ENCODE measurements at regions not wholly inside any gene's neighbourhood (a gene's known extent, or its start where the extent isn't known, plus 50 kb on each side); places are given as distances from the start of the nearest gene placed in this dataset.

- TF ChIP-seq CTCF (IDR thresholded peaks at IDR 0.05; ENCODE audit: borderline replicate concordance, control extremely low read depth, extremely low read depth, insufficient read depth, missing control alignments) = no peak
- in situ Hi-C loops (cut with MboI; ENCODE audit: low sequenced_read_pairs, unreplicated experiment) = no loop called here
- DNase-seq (ENCODE audit: low spot score) = no peak
These were observed 331.5 kb upstream of the RNF32 start for GRCh38 chr7:156309016-156309620.

GRCh38 chr7:156307193-156307592, 333.4 kb upstream of the RNF32 start:
- in situ Hi-C loops (cut with MboI; ENCODE audit: low sequenced_read_pairs, unreplicated experiment) = no loop called here
- DNase-seq (ENCODE audit: low spot score) = no peak
- TF ChIP-seq CTCF (IDR thresholded peaks at IDR 0.05; ENCODE audit: borderline replicate concordance, control extremely low read depth, extremely low read depth, insufficient read depth, missing control alignments) = no peak

- in situ Hi-C loops (cut with MboI; ENCODE audit: low sequenced_read_pairs, unreplicated experiment) = no loop called here
- DNase-seq (ENCODE audit: low spot score) = no peak
- TF ChIP-seq CTCF (IDR thresholded peaks at IDR 0.05; ENCODE audit: borderline replicate concordance, control extremely low read depth, extremely low read depth, insufficient read depth, missing control alignments) = no peak
These were observed 335.2 kb upstream of the RNF32 start for GRCh38 chr7:156305351-156305750.

- no peak for DNase-seq (ENCODE audit: low spot score)
- no peak for TF ChIP-seq CTCF (IDR thresholded peaks at IDR 0.05; ENCODE audit: borderline replicate concordance, control extremely low read depth, extremely low read depth, insufficient read depth, missing control alignments)
- in situ Hi-C loops (cut with MboI; ENCODE audit: low sequenced_read_pairs, unreplicated experiment) = no loop called here
These were observed 357.8 kb upstream of the RNF32 start for GRCh38 chr7:156282816-156283215.

GRCh38 chr7:156279635-156280034, 360.9 kb upstream of the RNF32 start:
- no peak for DNase-seq (ENCODE audit: low spot score)
- in situ Hi-C loops (cut with MboI; ENCODE audit: low sequenced_read_pairs, unreplicated experiment) = no loop called here
- no peak for TF ChIP-seq CTCF (IDR thresholded peaks at IDR 0.05; ENCODE audit: borderline replicate concordance, control extremely low read depth, extremely low read depth, insufficient read depth, missing control alignments)

GRCh38 chr7:156275292-156275691, 365.3 kb upstream of the RNF32 start:
- no peak for TF ChIP-seq CTCF (IDR thresholded peaks at IDR 0.05; ENCODE audit: borderline replicate concordance, control extremely low read depth, extremely low read depth, insufficient read depth, missing control alignments)
- in situ Hi-C loops (cut with MboI; ENCODE audit: low sequenced_read_pairs, unreplicated experiment) = no loop called here
- no peak for DNase-seq (ENCODE audit: low spot score)
